ENCODE measurements at regions not wholly inside any gene's neighbourhood (a gene's known extent, or its start where the extent isn't known, plus 50 kb on each side); places are given as distances from the start of the nearest gene placed in this dataset.

DNA sequence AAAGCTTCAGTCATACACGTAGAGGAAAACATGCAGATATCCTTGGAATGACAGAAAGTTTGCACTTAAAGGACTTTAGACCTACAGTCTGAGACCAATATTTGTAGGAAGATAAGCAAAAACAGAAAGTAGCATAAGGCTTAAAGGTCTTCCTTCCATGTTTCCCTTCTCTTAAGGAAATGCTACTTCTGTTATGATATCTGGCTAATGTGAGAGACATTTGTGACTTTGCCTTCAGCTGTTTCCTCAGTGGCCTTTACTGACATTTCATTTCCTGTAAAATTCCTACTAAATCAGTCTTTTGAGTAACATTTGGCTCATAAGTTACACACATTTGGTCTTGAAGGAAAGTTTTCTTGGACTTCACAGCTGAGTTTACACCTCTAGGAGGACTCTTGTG, 713.4 kb downstream of the TBC1D32 start:
- DNase-seq: no peak

DNA sequence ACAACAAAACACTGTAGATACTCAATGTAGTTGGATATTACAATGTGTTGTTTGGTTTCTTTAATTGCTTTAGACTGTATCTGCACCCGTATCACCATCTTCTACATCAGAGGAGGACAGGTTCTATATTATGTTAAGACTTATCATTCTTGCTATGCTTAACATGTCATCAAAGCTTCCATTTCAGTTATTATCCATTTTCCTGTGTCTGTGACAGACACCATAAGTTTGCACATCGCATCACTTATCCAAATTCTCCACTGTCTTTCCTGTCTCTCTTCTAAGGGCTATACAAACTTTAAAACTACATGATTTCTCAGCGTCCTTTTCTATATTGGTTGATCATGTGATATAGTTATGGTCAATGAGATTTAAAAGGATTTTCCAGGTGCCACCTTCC, 719.0 kb downstream of the TBC1D32 start:
- no peak for DNase-seq

DNA sequence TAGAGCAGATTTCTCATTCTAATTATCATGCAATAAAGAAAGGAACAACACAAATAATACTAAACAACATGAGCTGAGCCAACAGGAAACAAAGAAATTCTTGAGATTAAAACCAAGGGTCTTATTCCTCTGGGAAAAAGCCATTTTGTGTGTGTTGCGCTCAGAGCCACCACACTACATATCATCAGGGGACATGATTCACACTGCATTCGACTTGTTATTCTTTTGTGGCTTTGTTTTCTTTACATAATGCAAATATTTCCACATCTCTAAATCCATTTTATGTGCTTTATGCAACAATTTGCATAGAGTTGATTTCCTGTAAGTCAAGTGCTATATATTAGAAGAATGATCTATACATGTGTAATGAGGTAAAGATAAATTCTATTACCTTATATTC, 719.6 kb downstream of the TBC1D32 start:
- DNase-seq: no peak

DNA sequence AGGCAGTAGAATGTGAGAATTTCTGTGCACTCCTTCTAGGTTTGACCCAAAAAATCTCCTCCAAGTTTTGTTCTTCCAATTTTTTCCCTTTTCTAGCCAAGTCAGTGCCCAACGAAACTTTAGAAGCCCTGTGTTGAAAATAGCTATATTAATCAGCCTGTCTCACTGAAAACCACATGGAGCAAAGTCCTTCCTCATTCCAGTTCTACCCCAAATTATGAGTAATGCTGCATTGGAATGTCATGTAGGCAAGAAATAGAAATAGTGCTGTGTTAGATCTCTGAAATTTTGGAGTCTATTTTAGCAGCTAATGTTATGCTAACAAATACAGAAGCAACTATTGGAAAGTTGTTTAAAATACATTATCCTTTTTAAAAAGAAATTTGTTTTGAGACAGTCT, 725.5 kb downstream of the TBC1D32 start:
- no peak for DNase-seq

DNA sequence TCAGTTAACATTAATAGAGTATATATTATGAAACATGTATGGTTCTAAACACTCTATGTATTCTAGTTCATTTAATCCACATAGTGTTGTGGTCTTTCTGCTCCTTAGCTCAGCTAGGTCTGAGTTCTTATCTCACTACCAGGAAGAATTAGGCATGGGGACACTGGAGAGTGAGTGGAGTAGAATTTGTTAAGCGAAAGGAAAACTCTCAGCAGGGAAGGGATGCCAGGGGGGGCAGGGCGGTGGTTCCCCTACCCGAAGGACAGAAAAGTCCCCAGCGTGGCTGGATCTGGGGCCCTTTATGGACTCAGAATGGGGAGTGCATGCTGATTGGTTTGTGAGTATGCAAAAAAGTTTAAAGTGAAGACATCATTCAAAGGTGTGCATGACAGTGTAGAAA, 727.5 kb downstream of the TBC1D32 start:
- DNase-seq: no peak

DNA sequence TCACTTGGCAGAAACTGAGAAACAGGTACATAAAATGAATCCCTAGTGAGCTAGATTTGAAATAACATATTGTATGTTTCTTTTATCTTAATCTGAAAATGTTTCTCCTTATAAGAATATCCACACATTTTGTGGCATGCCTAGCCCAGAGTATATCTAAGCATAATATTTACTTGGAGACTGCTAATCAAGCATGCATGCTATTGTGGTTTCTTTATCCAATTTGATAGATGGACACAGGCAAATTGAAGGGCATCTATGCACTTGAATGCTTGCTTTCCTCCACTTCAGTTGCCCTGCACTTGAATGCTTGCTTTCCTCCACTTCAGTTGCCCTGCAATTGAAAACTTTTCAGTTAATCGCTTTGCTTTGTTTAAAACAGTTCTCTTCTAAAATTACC, 729.8 kb downstream of the TBC1D32 start:
- no peak for DNase-seq

DNA sequence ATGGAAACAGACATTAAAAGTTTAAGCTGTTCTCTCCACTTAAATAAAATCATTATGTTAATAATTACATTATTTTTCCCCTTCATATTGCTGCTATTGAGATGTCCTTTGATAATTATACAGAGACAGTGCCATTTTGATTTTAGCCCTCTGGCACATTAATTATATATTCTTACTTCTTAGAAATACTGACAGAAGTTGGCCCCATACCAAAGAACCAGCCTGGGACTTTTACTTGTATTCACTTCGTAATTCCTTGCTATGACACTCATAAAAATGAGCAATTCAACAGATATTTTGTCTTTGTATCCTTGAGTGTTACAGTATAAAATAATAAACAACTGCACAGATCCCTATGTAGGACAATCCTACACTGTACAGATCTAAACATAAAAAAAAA, 743.7 kb downstream of the TBC1D32 start:
- no peak for DNase-seq

DNA sequence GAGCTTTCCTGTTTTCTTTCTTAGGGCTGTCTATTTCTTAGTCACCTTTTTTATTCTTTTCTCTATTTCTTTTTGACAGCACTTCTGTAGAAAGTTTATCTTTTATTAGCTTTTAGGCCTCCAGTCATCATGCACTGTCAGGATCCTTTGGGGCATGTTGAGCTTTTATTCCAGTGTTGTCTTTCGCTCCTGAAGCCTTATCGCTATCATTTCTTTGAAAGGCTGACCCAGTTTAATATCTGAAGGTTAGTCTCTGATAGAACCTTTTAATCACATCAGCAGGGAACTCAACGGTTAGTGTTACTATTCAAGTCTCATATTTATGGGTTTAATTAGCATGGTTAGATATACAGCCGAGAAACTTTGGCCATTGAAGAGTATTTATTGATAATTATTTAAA, 745.9 kb downstream of the TBC1D32 start:
- DNase-seq: no peak

DNA sequence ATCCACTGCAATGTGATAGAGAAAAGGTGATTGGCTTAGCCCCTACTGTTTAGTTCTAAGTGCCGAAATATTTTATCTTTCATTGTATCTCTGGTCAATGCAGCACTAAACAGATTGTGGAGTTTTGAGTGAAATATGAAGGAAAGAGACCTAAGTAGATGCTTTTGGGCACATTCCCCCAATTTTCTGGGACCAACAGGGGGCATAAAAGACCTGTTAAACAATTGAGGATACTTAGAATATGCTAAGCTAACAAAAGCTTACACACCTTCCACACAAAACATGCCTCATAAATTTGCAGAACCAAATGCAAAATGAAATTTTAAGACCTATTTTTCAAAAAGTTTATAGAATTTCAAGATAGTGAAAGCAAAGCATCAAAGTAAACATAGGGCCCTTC, 746.9 kb downstream of the TBC1D32 start:
- DNase-seq: no peak

DNA sequence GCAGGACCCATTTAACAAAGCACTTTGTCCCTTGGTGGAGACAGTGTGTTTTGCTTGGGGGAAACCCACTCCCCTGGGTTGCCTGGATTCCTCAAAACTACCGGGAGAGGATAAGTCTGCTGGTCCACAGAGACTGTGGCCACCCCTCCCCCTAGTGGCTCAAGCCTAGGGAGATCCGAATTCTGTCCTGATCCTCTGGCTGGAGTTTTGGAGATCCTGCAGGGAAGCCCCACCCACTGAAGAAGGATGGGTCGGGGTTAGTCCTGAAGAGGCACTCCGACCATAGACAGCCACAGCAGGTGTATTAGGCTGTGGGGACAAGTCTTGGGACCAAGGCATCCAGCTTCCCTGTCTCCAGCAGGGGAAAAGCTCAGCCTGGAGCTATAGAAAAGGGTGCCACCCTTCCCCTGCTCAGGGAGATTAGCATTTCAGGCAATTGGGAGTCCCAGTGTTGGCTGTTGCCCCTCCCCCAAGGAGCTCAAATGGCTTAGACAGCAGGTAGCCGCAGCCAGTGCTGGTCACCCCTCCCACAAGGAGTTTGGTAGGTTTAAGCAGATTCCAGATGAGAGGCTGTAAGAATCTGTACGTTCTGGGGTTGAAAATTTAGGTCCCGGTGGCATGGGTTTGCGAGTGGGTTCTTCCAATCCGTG, 750.0 kb downstream of the TBC1D32 start:
- DNase-seq: no peak

DNA sequence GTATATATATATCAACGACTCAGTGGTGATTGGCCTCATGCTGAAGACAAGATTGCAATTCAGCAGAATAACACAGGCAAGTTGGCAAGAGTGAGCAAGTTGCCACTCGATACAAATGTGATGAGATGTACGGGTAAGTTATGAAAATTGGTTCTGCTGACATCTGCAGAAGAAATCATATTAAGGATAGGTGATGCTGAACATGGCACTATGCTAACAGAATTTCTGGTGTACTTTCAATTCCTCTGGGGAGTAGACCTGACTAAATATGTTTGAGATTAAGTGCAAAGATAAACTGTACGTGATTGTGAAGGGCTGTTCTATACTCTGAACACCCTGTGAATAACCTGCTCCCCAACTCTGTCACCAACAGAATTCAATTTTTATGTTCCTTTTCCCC, 758.2 kb downstream of the TBC1D32 start:
- no peak for DNase-seq

DNA sequence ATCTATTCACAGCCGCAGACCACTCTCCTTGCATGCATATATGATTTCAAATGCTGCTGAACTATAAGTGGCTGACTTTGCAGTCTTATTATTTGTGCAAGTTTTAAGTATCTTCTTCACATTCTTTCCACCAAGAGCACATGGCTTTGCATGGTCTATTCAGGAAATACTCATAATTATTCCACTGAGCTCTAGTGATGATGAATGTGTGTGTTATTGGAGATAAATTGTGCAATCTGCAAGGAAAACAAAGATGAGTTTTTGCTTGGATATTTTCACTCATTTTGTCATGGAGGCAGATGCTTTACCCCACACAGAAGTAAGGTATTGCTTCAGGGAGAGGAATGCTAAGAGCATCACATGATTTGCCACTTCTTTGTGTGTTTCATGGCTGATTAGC, 764.6 kb downstream of the TBC1D32 start:
- DNase-seq: no peak

DNA sequence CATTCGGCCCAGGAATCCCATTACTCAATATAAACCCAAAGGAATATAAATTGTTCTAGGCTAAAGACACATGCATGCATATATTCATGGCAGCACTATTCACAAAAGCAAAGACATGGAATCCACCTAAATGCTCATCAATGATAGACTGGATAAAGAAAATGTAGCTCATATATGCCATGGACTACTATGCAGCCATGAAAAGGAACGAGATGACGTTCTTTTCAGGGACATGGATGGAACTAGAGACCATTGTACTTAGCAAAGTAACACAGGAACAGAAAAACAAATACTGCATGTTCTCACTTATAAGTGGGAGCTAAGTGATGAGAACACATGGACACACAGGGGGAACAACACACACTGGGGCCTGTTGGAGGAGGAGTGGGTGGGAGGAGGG, 769.5 kb downstream of the TBC1D32 start:
- DNase-seq: no peak

DNA sequence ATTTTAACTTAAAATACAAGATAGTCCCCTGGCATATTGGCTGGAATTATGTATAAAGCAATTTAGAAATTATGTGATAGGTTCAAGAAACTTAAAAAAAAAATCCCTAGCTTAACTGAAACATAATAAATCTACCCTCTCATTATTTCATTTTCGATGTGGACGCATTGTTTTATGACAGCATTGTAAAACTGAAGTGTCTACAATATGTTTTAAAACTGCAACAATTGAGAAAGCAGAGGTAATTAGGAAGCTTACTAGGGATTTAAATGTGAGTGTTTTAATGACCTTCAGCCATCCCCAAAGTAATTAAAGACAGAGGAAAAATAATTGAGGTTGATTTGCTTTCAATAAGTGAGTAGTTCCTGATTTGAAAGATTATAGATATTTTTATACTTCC, 776.0 kb downstream of the TBC1D32 start:
- DNase-seq: no peak

DNA sequence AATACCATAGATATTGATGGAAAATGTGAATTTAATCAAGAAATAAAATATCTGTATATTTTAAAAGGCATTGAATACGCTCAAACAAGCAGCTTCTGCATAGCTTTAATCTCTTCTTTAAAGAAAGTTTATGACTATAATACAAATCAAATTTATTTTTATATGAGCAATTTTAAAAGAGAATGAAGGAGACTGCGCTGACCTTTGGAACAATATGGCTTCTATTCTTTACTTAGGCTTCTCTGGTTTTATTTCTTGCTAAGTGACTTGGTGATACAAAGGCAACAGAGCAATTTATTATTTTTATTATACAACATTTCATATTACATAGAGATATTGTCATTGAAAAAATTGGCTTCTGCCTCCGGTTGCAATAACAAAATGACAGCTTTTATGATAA, 776.7 kb downstream of the TBC1D32 start:
- no peak for DNase-seq

DNA sequence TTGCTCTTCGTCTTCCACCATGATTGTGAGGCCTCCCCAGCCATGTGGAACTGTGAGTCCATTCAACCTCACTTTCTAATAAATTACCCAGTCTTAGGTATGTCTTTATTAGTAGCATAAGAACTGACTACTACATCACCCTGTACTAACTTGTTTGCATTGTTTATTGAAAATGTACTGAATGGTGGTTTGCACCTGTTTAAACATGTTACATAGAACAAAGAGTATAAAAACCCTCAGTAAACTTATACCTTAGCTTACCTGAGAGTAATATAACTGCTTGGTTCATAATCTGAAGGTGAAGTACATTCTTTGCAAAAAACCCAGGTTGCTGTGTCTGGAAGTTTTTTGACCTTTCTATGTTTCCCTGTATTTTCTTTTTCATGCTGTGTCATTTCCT, 777.8 kb downstream of the TBC1D32 start:
- DNase-seq: no peak

DNA sequence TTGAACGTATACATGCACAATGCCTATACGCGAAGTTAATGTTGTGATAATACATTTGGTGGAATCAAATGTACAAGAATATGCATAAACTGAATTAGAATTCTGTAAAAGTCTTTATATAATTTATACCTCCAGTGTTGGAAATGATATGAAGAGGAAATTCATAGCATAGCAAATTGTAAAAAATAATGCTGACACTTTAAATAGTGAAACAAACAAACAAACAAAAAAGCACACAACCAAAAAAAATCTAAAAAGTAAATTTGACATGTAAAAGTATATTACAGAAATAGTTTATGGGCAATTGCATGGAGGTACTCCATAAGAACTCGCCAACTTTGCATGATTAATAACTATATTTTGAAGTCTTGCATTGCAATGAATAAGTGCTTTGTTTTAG, 780.9 kb downstream of the TBC1D32 start:
- DNase-seq: no peak

DNA sequence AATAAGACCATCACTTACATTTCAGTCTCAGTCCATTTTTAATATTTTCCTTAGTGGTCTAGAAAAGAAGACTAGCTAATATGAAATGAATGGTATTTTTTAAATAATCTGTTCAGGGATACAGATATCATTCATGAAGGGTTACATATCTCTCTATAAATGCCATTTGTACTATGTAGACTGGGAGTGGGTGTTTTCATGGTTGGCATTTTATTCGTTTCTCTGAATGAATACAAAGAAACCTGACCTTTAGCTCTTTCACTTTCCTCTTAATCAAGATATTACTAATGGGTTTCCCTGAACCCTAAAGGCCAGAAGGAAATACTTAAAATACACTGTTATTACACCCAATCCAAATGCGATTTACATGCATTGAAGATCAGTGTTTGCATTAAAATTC, 788.9 kb downstream of the TBC1D32 start:
- no peak for DNase-seq

DNA sequence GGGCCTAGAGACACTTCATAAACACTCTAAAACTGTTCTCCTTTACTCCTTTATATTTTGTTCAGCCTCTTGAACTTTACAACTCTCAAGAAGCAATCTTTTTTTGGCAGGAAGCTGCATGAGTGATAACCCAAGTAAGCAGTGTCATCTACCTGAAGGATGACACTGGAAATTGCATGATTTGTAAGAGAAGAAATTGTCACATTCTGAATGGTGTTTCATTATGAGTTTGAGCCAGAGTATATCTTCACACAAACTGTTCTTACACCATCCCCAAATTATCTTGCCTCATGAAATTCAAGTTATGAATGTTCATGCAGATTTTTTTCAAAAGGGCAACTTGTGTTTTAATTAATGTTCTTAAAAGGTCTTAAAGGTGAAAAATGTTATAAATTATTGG, 799.3 kb downstream of the TBC1D32 start:
- DNase-seq: no peak

DNA sequence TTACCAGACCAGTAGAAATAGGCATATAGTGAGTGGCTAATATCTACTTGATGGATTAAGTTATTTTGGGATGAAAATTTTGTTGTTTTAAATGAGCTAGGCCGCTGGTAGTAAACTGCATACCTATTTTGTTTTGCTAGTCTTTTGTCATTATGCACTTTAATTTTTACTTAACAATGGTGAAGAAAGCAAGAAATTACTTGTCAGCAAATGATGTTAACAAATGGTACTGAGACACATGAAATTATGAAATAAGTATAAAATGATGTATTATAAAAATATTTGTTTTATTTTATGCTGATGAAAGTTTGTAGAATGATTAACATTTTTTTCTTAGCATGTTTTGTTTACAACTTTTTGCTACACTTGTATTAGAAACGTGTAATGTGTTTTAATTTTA, 807.7 kb downstream of the TBC1D32 start:
- no peak for DNase-seq

DNA sequence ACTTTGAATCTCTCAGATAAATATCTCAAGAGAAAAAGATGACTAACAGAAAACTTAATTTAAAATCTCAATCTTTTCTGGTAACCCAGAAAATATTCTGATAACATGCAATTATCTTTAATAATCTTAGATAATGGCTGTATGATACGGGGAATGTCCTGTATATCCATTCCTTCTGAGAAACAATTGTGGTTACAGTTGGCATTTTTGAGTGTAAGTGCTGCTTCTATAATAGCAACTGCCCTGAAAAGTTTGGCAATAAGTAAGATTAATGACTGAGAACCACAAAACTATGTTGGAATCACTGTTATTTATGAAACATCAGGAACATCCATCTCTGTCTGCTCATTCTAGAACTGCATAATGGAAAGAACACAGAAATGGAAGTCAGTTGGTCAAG, 819.7 kb downstream of the TBC1D32 start:
- DNase-seq: no peak

DNA sequence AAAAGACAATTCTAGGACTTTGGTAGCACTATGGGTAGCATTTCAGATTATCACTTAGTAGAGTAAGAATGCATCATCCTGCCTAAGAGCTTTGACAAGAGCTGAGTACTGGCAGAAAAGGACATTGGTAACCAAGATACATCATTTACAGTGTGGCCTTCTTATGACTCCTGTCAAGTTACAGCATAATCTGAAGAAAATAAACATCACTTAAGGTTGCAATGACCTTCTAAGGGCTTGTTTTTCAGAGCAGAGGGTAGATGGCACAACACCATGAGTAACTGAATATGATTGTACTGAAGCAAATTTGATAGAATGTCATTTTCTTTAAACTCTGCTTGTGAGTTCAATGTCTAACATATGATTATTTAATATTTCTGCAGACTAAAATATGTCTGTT, 822.6 kb downstream of the TBC1D32 start:
- DNase-seq: no peak

DNA sequence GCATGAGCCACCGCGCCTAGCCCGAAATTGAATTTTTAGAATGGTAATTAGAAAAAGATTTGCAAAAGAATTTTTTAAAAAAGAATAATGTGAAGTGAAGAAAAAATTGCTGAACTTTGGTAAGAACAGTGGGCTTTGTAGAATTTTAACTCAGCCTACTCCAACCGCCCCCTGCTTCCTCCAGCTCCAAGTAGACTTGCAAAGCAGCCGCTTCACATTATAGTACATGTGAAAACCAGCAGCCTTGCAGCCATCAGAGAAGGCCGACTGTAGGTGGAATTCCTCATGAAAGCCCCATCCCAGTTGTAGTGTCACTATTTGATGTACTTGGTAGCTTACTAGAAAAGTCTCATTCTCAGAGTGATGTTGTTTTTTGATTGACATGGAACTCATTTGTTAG, 835.6 kb downstream of the TBC1D32 start:
- DNase-seq: no peak

DNA sequence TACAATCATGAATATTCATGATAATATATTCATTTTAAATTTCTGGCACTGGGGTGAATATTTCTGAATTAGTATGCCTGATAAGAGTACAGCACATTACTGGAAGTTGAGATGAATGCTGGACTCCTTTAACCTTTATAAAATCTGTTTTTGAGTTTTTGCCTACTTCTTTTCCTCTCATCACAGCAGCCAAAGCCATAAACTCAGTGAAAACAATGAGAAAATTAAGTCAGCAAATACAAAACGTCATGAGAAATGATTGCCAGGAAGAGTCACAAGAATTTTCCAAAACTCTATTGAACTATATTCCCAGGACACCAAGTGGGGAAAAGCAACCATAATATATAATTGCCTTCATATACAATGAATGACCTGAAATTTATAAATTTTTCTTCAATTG, 837.6 kb downstream of the TBC1D32 start:
- no peak for DNase-seq

DNA sequence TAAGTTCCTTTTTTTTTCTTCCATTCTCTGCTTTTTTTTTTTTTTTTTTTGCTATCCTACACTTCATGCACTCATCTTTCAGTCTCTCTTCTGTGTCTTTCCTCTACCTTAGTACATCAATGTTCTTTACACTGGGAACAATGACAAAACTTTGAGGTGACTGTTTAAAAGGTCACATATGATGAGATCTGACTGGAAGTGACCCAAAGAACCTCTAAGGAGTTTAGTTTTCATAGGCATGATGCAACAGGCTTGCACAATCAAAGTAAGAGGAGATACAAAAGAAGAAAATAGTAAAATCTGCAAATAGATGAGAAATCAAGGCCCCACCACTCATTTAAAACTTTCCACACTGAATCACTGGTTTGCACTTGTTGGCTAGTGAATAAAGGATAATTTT, 840.8 kb downstream of the TBC1D32 start:
- no peak for DNase-seq

DNA sequence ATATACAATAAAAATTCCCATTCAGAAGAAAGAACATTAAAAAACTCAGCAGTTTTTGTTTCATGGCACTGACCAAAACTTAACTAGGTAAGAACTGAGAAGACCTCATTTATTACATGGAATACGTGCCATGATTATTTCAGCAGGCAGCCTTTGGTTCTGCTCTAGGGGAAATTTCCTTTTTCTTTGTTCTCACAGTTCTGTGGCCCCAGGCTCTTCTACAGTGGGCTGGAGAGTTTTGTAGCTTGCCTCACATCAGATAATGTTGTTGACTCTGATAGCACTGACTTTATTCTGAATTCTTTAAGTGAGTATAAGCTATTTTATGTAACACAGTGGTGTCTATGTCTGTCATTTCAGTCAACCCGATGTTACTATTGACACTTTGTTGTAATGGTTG, 844.3 kb downstream of the TBC1D32 start:
- DNase-seq: no peak

Data from NCI-H1105 (cell line).